ENCODE measurements at regions not wholly inside any gene's neighbourhood (a gene's known extent, or its start where the extent isn't known, plus 50 kb on each side); places are given as distances from the start of the nearest gene placed in this dataset.

DNA sequence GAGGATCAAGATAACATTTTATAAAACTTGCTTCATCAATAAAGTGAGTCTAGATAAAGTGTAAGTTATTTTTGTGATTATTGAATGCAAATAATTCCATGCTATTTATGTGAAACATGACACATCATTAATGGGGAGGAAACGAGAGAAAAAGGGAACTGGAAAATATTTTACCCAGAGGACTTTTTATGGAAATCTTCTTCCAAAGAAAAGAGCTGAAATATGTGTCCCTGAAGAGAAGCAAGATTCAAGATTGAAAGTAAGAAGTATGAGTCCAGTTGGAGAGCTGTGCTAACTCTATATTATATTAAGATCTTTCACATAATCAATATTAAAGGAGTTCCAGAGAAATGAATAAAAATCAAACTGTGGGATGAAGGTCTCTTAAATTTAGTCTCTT lies 1361.8 kb downstream of the GATA3 start:
- Mint-ChIP-seq H3K4me1 (ENCODE audit: low read depth, unreplicated experiment) (no peaks in the 10 kb centered on the region), H3K27me3 (ENCODE audit: low read depth, unreplicated experiment) (no peaks in the 10 kb centered on the region), H3K4me3 (ENCODE audit: unreplicated experiment) (no peak overlapping the region), H3K27ac (ENCODE audit: unreplicated experiment) (no peak overlapping the region), H3K9me3 (ENCODE audit: unreplicated experiment) (no peaks in the 10 kb centered on the region), H3K36me3 (ENCODE audit: low read depth, unreplicated experiment) (no peaks in the 10 kb centered on the region)
- Histone ChIP-seq H3K4me1 (ENCODE audit: insufficient read depth, low read length) (no peaks in the 10 kb centered on the region), H3K36me3 (ENCODE audit: insufficient read depth, low read length) (no peaks in the 10 kb centered on the region), H3K4me3 (ENCODE audit: insufficient read depth, low read depth, low read length) (no peak overlapping the region), H3K9ac (ENCODE audit: low read length) (no peak overlapping the region), H3K27me3 (ENCODE audit: insufficient read depth, low read length) (no peaks in the 10 kb centered on the region), H3K79me2 (ENCODE audit: insufficient read depth, low read length) (no peaks in the 10 kb centered on the region), H3K9me3 (ENCODE audit: insufficient read depth, low read depth, low read length) (no peaks in the 10 kb centered on the region), H3K4me2 (ENCODE audit: low read length) (no peak overlapping the region), H3K27ac (ENCODE audit: low read depth, low read length) (no peak overlapping the region), H2AFZ (ENCODE audit: low read depth, low read length) (no peak overlapping the region), H4K20me1 (ENCODE audit: insufficient read depth, low read length) (no peaks in the 10 kb centered on the region)
- TF ChIP-seq EZH2 (IDR thresholded peaks at IDR 0.05; ENCODE audit: insufficient read depth, low read length): no peak
- TF ChIP-seq, protein P1, sequence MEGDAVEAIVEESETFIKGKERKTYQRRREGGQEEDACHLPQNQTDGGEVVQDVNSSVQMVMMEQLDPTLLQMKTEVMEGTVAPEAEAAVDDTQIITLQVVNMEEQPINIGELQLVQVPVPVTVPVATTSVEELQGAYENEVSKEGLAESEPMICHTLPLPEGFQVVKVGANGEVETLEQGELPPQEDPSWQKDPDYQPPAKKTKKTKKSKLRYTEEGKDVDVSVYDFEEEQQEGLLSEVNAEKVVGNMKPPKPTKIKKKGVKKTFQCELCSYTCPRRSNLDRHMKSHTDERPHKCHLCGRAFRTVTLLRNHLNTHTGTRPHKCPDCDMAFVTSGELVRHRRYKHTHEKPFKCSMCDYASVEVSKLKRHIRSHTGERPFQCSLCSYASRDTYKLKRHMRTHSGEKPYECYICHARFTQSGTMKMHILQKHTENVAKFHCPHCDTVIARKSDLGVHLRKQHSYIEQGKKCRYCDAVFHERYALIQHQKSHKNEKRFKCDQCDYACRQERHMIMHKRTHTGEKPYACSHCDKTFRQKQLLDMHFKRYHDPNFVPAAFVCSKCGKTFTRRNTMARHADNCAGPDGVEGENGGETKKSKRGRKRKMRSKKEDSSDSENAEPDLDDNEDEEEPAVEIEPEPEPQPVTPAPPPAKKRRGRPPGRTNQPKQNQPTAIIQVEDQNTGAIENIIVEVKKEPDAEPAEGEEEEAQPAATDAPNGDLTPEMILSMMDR (IDR thresholded peaks at IDR 0.05; ENCODE audit: insufficient read depth, low read depth, low read length): no peak
- DNase-seq (ENCODE audit: low read depth): no peak
- no peak for FAIRE-seq

DNA sequence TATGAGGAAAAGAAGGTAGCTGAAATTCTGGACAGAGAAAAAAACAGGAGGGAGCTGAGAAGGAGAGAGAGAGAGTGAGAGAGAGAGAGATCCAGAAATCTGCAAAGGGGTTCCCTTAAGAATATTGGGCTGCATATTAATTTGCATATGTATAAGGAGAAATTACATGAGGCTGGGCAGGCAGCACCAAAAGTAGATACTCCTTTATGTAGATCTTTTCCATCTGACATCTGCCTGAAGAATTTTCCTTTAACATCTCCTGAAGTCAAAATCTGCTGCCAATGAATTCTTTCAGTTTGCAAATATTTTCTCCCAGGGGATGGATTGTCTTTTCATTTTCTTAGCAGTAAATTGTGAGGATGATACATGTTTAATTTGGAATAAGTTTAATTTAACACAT lies 1365.3 kb downstream of the GATA3 start:
- H3K27me3 Mint-ChIP-seq (ENCODE audit: low read depth, unreplicated experiment): no peaks in the 10 kb centered on the region
- no peak overlapping the region for H2AFZ ChIP-seq (ENCODE audit: low read depth, low read length)
- no peak overlapping the region for H3K4me3 Mint-ChIP-seq (ENCODE audit: unreplicated experiment)
- H3K27ac ChIP-seq (ENCODE audit: low read depth, low read length): no peak overlapping the region
- H3K36me3 ChIP-seq (ENCODE audit: insufficient read depth, low read length): no peaks in the 10 kb centered on the region
- H3K9ac ChIP-seq (ENCODE audit: low read length): no peak overlapping the region
- H3K4me1 Mint-ChIP-seq (ENCODE audit: low read depth, unreplicated experiment): no peaks in the 10 kb centered on the region
- H3K36me3 Mint-ChIP-seq (ENCODE audit: low read depth, unreplicated experiment): no peaks in the 10 kb centered on the region
- no peak for TF ChIP-seq EZH2 (IDR thresholded peaks at IDR 0.05; ENCODE audit: insufficient read depth, low read length)
- TF ChIP-seq, protein P1 (IDR thresholded peaks at IDR 0.05; ENCODE audit: insufficient read depth, low read depth, low read length): no peak
- no peak overlapping the region for H3K4me3 ChIP-seq (ENCODE audit: insufficient read depth, low read depth, low read length)
- H3K4me2 ChIP-seq (ENCODE audit: low read length): no peak overlapping the region
- no peaks in the 10 kb centered on the region for H4K20me1 ChIP-seq (ENCODE audit: insufficient read depth, low read length)
- H3K79me2 ChIP-seq (ENCODE audit: insufficient read depth, low read length): no peaks in the 10 kb centered on the region
- FAIRE-seq (no peak), DNase-seq (ENCODE audit: low read depth) (no peak)
- H3K9me3 ChIP-seq (ENCODE audit: insufficient read depth, low read depth, low read length): peaks cover 2% of the 10 kb centered on the region
- no peaks in the 10 kb centered on the region for H3K27me3 ChIP-seq (ENCODE audit: insufficient read depth, low read length)
- H3K4me1 ChIP-seq (ENCODE audit: insufficient read depth, low read length): no peaks in the 10 kb centered on the region
- H3K27ac Mint-ChIP-seq (ENCODE audit: unreplicated experiment): no peak overlapping the region
- H3K9me3 Mint-ChIP-seq (ENCODE audit: unreplicated experiment): no peaks in the 10 kb centered on the region

DNA sequence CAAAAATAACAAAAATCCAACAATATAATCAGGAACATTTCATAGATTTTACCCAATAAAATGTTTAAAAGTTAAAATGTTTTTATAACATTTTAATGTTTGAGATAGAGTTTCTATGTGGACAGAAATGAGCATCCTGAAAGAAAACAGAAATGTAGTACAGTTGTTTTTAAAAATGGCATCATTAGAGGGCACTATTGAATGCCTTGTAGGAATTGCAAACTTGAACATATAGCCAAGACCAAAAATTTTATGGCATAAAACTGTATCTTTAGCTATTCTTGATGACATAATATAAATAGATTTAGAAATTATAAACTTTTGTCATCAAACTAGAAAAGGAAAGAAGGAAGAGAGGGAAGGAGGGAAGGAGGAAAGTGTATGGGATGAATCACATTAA lies 1372.7 kb downstream of the GATA3 start:
- no peaks in the 10 kb centered on the region for H3K79me2 ChIP-seq (ENCODE audit: insufficient read depth, low read length)
- H2AFZ ChIP-seq (ENCODE audit: low read depth, low read length): no peak overlapping the region
- Mint-ChIP-seq H3K27me3 (ENCODE audit: low read depth, unreplicated experiment) (no peaks in the 10 kb centered on the region), H3K9me3 (ENCODE audit: unreplicated experiment) (no peaks in the 10 kb centered on the region), H3K27ac (ENCODE audit: unreplicated experiment) (no peak overlapping the region), H3K36me3 (ENCODE audit: low read depth, unreplicated experiment) (no peaks in the 10 kb centered on the region), H3K4me3 (ENCODE audit: unreplicated experiment) (no peak overlapping the region), H3K4me1 (ENCODE audit: low read depth, unreplicated experiment) (no peaks in the 10 kb centered on the region)
- no peak for TF ChIP-seq EZH2 (IDR thresholded peaks at IDR 0.05; ENCODE audit: insufficient read depth, low read length)
- no peak overlapping the region for H3K9ac ChIP-seq (ENCODE audit: low read length)
- H3K27me3 ChIP-seq (ENCODE audit: insufficient read depth, low read length): no peaks in the 10 kb centered on the region
- FAIRE-seq (no peak), DNase-seq (ENCODE audit: low read depth) (no peak)
- no peaks in the 10 kb centered on the region for H4K20me1 ChIP-seq (ENCODE audit: insufficient read depth, low read length)
- H3K4me1 ChIP-seq (ENCODE audit: insufficient read depth, low read length): no peaks in the 10 kb centered on the region
- H3K27ac ChIP-seq (ENCODE audit: low read depth, low read length): no peak overlapping the region
- no peaks in the 10 kb centered on the region for H3K36me3 ChIP-seq (ENCODE audit: insufficient read depth, low read length)
- no peak overlapping the region for H3K4me3 ChIP-seq (ENCODE audit: insufficient read depth, low read depth, low read length)
- no peak overlapping the region for H3K4me2 ChIP-seq (ENCODE audit: low read length)
- peaks cover 7% of the 10 kb centered on the region for H3K9me3 ChIP-seq (ENCODE audit: insufficient read depth, low read depth, low read length)
